ENCODE measurements at regions not wholly inside any gene's neighbourhood (a gene's known extent, or its start where the extent isn't known, plus 50 kb on each side); places are given as distances from the start of the nearest gene placed in this dataset.

DNA sequence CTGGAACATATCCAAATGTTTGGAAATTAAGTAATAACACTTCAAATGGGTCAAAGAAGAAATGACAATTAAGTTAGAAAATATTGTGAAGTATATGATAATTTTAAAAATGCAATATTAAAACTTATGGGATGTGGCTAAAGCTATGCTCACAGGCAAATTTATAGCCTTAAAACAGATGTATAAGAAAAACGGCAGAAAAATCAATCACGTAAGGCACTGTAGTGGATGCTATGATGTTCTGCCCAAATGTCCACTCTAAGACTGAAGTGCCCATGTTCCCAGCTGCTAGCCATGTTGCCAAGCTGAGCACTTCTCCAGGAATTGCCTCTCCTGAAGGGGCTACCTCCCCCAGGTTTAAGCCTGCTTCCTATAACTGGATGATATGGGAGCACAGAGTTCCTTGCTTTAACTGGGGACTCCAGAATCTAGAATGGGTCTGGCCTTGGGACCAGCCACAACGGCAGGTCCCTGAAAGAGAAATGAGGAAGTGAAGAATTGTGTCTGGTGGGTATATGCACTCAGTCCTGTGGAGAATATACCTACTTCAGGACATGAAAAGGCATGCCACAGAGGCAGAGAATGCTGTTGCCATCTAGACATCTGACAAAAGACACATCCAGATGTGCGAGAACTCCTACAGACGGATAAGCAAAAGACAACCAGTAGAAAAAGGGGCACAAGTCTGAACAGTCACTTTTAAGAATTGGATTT is 78.2 kb upstream of the RXRA start:
- no peak for TF ChIP-seq CTCF (IDR thresholded peaks at IDR 0.05)
- TF ChIP-seq POLR2A (IDR thresholded peaks at IDR 0.05): no peak
- no peak for TF ChIP-seq POLR2AphosphoS5 (IDR thresholded peaks at IDR 0.05)
- TF ChIP-seq EP300 (IDR thresholded peaks at IDR 0.05): no peak

All from sigmoid colon (tissue), 4 donors.